H9 (cell line): ENCODE measurements at regions not wholly inside any gene's neighbourhood (a gene's known extent, or its start where the extent isn't known, plus 50 kb on each side); places are given as distances from the start of the nearest gene placed in this dataset.

Experiments used
- DNase-seq: peaks from one replicate; pipeline ENCODE4 v3.0.0-alpha.2; 2017
- H2AFZ ChIP-seq: one replicate; pipeline ENCODE4 v1.6.1; 2013; ENCODE audit warnings: mild to moderate bottlenecking, low read length, control low read depth, moderate library complexity
- H2AK5ac ChIP-seq: 2 replicates; pipeline ENCODE4 v1.6.1; 2013; ENCODE audit warnings: low read length, control low read depth, mixed read lengths; ENCODE audit not compliant: insufficient read length
- H2BK120ac ChIP-seq: one replicate; pipeline ENCODE4 v1.6.1; 2013; ENCODE audit warnings: low read depth, mild to moderate bottlenecking, low read length, control low read depth, inconsistent platforms; ENCODE audit not compliant: poor library complexity, severe bottlenecking
- H2BK12ac ChIP-seq: 2 replicates; pipeline ENCODE4 v1.6.1; 2013; ENCODE audit warnings: low read length, control low read depth, mixed read lengths, low read depth; ENCODE audit not compliant: insufficient read length
- H2BK15ac ChIP-seq: 2 replicates; pipeline ENCODE4 v1.6.1; 2013; ENCODE audit warnings: low read depth, low read length, control low read depth
- H2BK20ac ChIP-seq: one replicate; pipeline ENCODE4 v1.6.1; 2013; ENCODE audit warnings: low read depth, mild to moderate bottlenecking, low read length, control low read depth, inconsistent platforms; ENCODE audit not compliant: poor library complexity, severe bottlenecking
- H2BK5ac ChIP-seq: 2 replicates; pipeline ENCODE4 v1.6.1; 2013; ENCODE audit warnings: low read length, control low read depth, mixed read lengths; ENCODE audit not compliant: insufficient read length
- H3K14ac ChIP-seq: 2 replicates; pipeline ENCODE4 v1.6.1; 2013; ENCODE audit warnings: low read length, control low read depth; ENCODE audit not compliant: insufficient read depth
- H3K18ac ChIP-seq: 2 replicates; pipeline ENCODE4 v1.6.1; 2013; ENCODE audit warnings: low read depth, mild to moderate bottlenecking, mixed read lengths, low read length, control low read depth; ENCODE audit not compliant: insufficient read length
- H3K23ac ChIP-seq: 2 replicates; pipeline ENCODE4 v1.6.1; 2013; ENCODE audit warnings: low read length, control low read depth, mixed read lengths, low read depth; ENCODE audit not compliant: insufficient read length
- H3K23me2 ChIP-seq: 2 replicates; pipeline ENCODE4 v1.6.1; 2013; ENCODE audit warnings: low read depth, mild to moderate bottlenecking, mixed read lengths, low read length, control low read depth; ENCODE audit not compliant: insufficient read length, poor library complexity, severe bottlenecking
- H3K27ac ChIP-seq: 2 replicates; pipeline ENCODE4 v1.5.1; 2013; ENCODE audit warnings: low read length, control low read depth, mixed read lengths, low read depth; ENCODE audit not compliant: insufficient read length
- H3K27me3 ChIP-seq: 2 replicates; pipeline ENCODE4 v1.6.1; 2013; ENCODE audit warnings: low read length, control low read depth, inconsistent platforms; ENCODE audit not compliant: insufficient read depth
- H3K4ac ChIP-seq: 2 replicates; pipeline ENCODE4 v1.6.1; 2013; ENCODE audit warnings: low read depth, mild to moderate bottlenecking, control low read depth, inconsistent platforms, low read length, moderate library complexity
- H3K4me1 ChIP-seq: 2 replicates; pipeline ENCODE4 v1.6.1; 2013; ENCODE audit warnings: low read length, control low read depth, inconsistent platforms; ENCODE audit not compliant: insufficient read depth
- H3K4me2 ChIP-seq: 2 replicates; pipeline ENCODE4 v1.6.1; 2013; ENCODE audit warnings: low read length, control low read depth, mixed read lengths; ENCODE audit not compliant: insufficient read length, insufficient read depth
- H3K56ac ChIP-seq: 2 replicates; pipeline ENCODE4 v1.6.1; 2013; ENCODE audit warnings: low read depth, mild to moderate bottlenecking, mixed read lengths, low read length, control low read depth; ENCODE audit not compliant: insufficient read length
- H3K79me1 ChIP-seq: 2 replicates; pipeline ENCODE4 v1.6.1; 2013; ENCODE audit warnings: low read depth, mild to moderate bottlenecking, moderate library complexity, low read length, control low read depth, inconsistent platforms; ENCODE audit not compliant: insufficient read depth, poor library complexity, severe bottlenecking
- H3K79me2 ChIP-seq: 2 replicates; pipeline ENCODE4 v1.6.1; 2013; ENCODE audit warnings: low read length, control low read depth, inconsistent platforms; ENCODE audit not compliant: insufficient read depth
- H3K9ac ChIP-seq: 2 replicates; pipeline ENCODE4 v1.6.1; 2013; ENCODE audit warnings: low read length, control low read depth, mixed read lengths; ENCODE audit not compliant: insufficient read length; ENCODE audit errors: extremely low read depth
- H3K9me3 ChIP-seq: one replicate; pipeline ENCODE4 v1.6.1; 2013; ENCODE audit warnings: low read depth, low read length, inconsistent platforms; ENCODE audit not compliant: control insufficient read depth
- H3T11ph ChIP-seq: one replicate; pipeline ENCODE4 v1.6.1; 2013; ENCODE audit warnings: mild to moderate bottlenecking, low read length, control low read depth, inconsistent platforms
- H4K20me1 ChIP-seq: one replicate; pipeline ENCODE4 v1.6.1; 2013; ENCODE audit not compliant: control insufficient read depth, insufficient read length, insufficient read depth
- H4K5ac ChIP-seq: 2 replicates; pipeline ENCODE4 v1.6.1; 2013; ENCODE audit warnings: low read depth, mild to moderate bottlenecking, mixed read lengths, low read length, control low read depth; ENCODE audit not compliant: insufficient read length
- H4K8ac ChIP-seq: replicated peaks from 2 replicates; pipeline ENCODE4 v1.6.1; 2013; ENCODE audit warnings: low read length, control low read depth, mixed read lengths, low read depth; ENCODE audit not compliant: insufficient read length
- H4K91ac ChIP-seq: 2 replicates; pipeline ENCODE4 v1.6.1; 2013; ENCODE audit warnings: low read depth, mild to moderate bottlenecking, moderate library complexity, mixed read lengths, low read length, control low read depth; ENCODE audit not compliant: insufficient read length
- H3K27ac Mint-ChIP-seq, 3 experiments: 2 replicates in 2 of 3; 3 replicates in 1 of 3; pipeline ENCODE4 v1.8.0; 2020 to 2021; ENCODE audit warnings: mixed read lengths in 3 of 3, mild to moderate bottlenecking in 1 of 3, moderate library complexity in 1 of 3
- H3K27me3 Mint-ChIP-seq: 2 replicates; pipeline ENCODE4 v1.8.0; 2021; ENCODE audit warnings: low read depth, mild to moderate bottlenecking, moderate library complexity, mixed read lengths
- H3K36me3 Mint-ChIP-seq, 3 experiments: 2 replicates in 2 of 3; 3 replicates in 1 of 3; pipeline ENCODE4 v1.8.0; 2020 to 2021; ENCODE audit warnings: low read depth in 3 of 3, mixed read lengths in 3 of 3; ENCODE audit not compliant: insufficient read depth in 1 of 3
- H3K4me1 Mint-ChIP-seq, 2 experiments: 2 replicates each; pipeline ENCODE4 v1.8.0; 2020; ENCODE audit warnings: mixed read lengths in 2 of 2
- H3K4me3 Mint-ChIP-seq, 2 experiments: 2 replicates in 1 of 2; 3 replicates in 1 of 2; pipeline ENCODE4 v1.8.0; 2020 to 2021; ENCODE audit warnings: mild to moderate bottlenecking in 2 of 2, mixed read lengths in 2 of 2, moderate library complexity in 1 of 2
- H3K9me3 Mint-ChIP-seq, 2 experiments: 2 replicates in 1 of 2; 3 replicates in 1 of 2; pipeline ENCODE4 v1.8.0; 2020; ENCODE audit warnings: mild to moderate bottlenecking in 2 of 2, mixed read lengths in 2 of 2, moderate library complexity in 1 of 2
- WGBS: extraction: QIAGEN DNeasy Blood & Tissue Kit; methylation state at CpG from one replicate; pipeline ENCODE4 v1.1.7; 2013; ENCODE audit warnings: missing lambda C conversion rate, low lambda C conversion rate, mixed read lengths; ENCODE audit not compliant: insufficient read length; ENCODE audit errors: extremely low coverage; 5-methylcytosine and 5-hydroxymethylcytosine counted together
- TF ChIP-seq, protein P1 (sequence below): fragments of 200-600 bp; sonication (generic); conservative IDR thresholded peaks from 3 replicates; pipeline ENCODE4 v1.8.0; 2021; ENCODE audit warnings: antibody characterized with exemption, mild to moderate bottlenecking

DNA sequence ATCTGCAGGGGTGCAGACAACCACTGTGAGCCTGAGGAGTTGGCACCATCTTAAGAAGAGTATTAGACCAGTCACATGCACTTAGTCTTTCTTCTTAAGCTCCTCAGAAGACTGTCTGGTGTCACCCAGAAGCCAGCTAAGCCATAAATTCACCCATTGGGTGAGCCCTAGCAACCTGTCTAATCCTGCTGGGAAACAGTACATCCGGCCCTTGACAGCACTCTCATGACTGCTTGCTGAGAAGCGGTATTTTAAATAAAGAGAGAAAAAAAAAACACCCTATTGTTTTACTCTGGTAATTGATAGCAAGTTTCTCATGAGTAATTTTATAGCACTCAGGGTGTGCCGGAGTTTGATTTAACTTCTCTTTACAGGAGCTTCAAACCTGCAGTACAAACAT, 134.7 kb downstream of the SOX9 start:
- TF ChIP-seq, protein P1, sequence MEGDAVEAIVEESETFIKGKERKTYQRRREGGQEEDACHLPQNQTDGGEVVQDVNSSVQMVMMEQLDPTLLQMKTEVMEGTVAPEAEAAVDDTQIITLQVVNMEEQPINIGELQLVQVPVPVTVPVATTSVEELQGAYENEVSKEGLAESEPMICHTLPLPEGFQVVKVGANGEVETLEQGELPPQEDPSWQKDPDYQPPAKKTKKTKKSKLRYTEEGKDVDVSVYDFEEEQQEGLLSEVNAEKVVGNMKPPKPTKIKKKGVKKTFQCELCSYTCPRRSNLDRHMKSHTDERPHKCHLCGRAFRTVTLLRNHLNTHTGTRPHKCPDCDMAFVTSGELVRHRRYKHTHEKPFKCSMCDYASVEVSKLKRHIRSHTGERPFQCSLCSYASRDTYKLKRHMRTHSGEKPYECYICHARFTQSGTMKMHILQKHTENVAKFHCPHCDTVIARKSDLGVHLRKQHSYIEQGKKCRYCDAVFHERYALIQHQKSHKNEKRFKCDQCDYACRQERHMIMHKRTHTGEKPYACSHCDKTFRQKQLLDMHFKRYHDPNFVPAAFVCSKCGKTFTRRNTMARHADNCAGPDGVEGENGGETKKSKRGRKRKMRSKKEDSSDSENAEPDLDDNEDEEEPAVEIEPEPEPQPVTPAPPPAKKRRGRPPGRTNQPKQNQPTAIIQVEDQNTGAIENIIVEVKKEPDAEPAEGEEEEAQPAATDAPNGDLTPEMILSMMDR: no peak
- Histone ChIP-seq H2BK15ac (no peak overlapping the region), H4K8ac (no peak overlapping the region), H2BK5ac (no peak overlapping the region), H3T11ph (no peak overlapping the region), H4K5ac (no peak overlapping the region), H3K23me2 (no peaks in the 10 kb centered on the region), H3K56ac (no peak overlapping the region), H2BK120ac (no peak overlapping the region), H3K9me3 (no peaks in the 10 kb centered on the region), H4K20me1 (no peaks in the 10 kb centered on the region), H2BK12ac (no peak overlapping the region), H3K4ac (no peak overlapping the region), H3K4me1 (0 out of 2 replicates have a peak, but pooled peaks cover 2% of the 10 kb centered on the region), H2BK20ac (no peak overlapping the region), H3K27me3 (no peaks in the 10 kb centered on the region), H2AK5ac (no peak overlapping the region), H3K23ac (no peak overlapping the region), H3K79me2 (no peaks in the 10 kb centered on the region), H3K9ac (no peak overlapping the region), H3K27ac (no peak overlapping the region), H3K79me1 (no peaks in the 10 kb centered on the region), H4K91ac (no peak overlapping the region), H3K18ac (no peak overlapping the region), H3K14ac (no peak overlapping the region), H2AFZ (no peak overlapping the region), H3K4me2 (no peak overlapping the region)
- H3K4me1 Mint-ChIP-seq: peaks cover 12 to 20% of the 10 kb centered on the region in 2 experiments
- H3K27me3 Mint-ChIP-seq: peaks cover 1% of the 10 kb centered on the region; the same call in 1 of the 2 replicates
- H3K9me3 Mint-ChIP-seq: no peaks in the 10 kb centered on the region; a peak in 2 of 5 replicates
- WGBS: no CpG with 5 or more reads among the region's 3 CpGs
- H3K27ac Mint-ChIP-seq: no peak overlapping the region
- no peaks in the 10 kb centered on the region for H3K36me3 Mint-ChIP-seq
- no peak for DNase-seq
- H3K4me3 Mint-ChIP-seq: no peak overlapping the region
